Adipocyte (in vitro differentiated cells): ENCODE measurements at regions not wholly inside any gene's neighbourhood (a gene's known extent, or its start where the extent isn't known, plus 50 kb on each side); places are given as distances from the start of the nearest gene placed in this dataset.
A peak's percentile ranks its signal among the peaks of the same experiment; 100 is the strongest.
"Not testable (repeated sequence)": the region's sequence is repeated elsewhere in the genome, so short reads cannot be mapped to it uniquely, and the experiment has no call there.

Experiments used
- DNase-seq: peaks from one replicate; pipeline ENCODE4 v3.0.0-alpha.2; 2015; ENCODE audit warnings: low read depth
- H3K27me3 ChIP-seq: replicated peaks from 2 replicates; pipeline ENCODE4 v1.7.0; 2013; ENCODE audit warnings: mild to moderate bottlenecking, low read length, moderate library complexity; ENCODE audit not compliant: control insufficient read depth, insufficient read depth
- H3K36me3 ChIP-seq: 2 replicates; pipeline ENCODE4 v1.7.0; 2013; ENCODE audit warnings: low read length, mild to moderate bottlenecking, moderate library complexity; ENCODE audit not compliant: control insufficient read depth, insufficient read depth, severe bottlenecking
- H3K4me1 ChIP-seq: 2 replicates; pipeline ENCODE4 v1.7.0; 2013; ENCODE audit warnings: mild to moderate bottlenecking, low read length, moderate library complexity; ENCODE audit not compliant: control insufficient read depth, insufficient read depth
- H3K4me3 ChIP-seq: 2 replicates; pipeline ENCODE4 v1.7.0; 2013; ENCODE audit warnings: mild to moderate bottlenecking, low read length, moderate library complexity
- H3K9ac ChIP-seq: 2 replicates; pipeline ENCODE4 v1.7.0; 2013; ENCODE audit warnings: mild to moderate bottlenecking, low read length, moderate library complexity
- H3K9me3 ChIP-seq: 2 replicates; pipeline ENCODE4 v1.7.0; 2013; ENCODE audit warnings: mild to moderate bottlenecking, low read length, moderate library complexity; ENCODE audit not compliant: control insufficient read depth

DNA sequence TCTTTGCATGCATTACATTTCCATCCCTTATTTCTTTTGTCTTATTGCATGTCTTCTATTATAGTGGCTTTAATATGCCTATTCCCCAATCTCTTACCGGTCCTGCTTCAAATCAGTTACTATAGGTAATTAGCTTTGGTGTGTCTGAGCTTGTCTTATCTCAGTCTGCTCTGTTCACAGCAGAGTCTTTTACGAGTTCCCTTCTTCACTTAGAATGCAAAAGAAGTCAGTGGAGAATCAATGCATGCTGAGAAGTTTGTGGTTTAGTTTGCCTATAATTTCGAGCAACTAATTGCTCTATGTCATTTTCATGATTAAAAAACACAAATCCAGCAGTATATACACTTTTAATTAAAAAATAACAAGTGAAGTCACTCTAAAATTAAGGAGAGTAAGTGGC lies 545.0 kb downstream of the SLCO4C1 start:
- Histone ChIP-seq H3K9ac (no peak overlapping the region), H3K27me3 (no peaks in the 10 kb centered on the region), H3K9me3 (no peaks in the 10 kb centered on the region), H3K4me3 (no peak overlapping the region), H3K4me1 (no peaks in the 10 kb centered on the region), H3K36me3 (no peaks in the 10 kb centered on the region)
- no peak for DNase-seq

DNA sequence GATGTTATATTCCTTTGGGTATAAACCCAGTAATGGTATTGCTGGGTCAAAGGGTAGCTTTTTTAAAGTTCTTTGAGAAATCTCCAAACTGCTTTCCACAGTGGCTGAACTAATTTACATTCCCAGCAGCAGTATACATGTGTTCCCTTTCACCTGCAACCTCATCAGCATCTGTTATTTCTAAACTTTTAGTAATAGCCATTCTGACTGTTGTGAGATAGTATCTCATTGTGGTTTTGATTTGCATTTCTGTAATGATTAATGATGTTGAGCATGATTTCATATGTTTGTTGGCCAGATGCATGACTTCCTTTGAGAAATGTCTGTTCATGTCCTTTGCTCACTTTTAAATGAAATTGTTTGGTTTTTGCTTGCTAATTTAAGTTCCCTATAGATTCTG lies 553.1 kb downstream of the SLCO4C1 start:
- not testable (repeated sequence) for H3K4me1 ChIP-seq, H3K9me3 ChIP-seq, H3K4me3 ChIP-seq, H3K9ac ChIP-seq, H3K27me3 ChIP-seq, DNase-seq, H3K36me3 ChIP-seq

GRCh38 chr5:101728933-101729332 lies 567.2 kb downstream of the SLCO4C1 start:
- Histone ChIP-seq H3K4me1 (no peaks in the 10 kb centered on the region), H3K9ac (no peak overlapping the region), H3K27me3 (no peaks in the 10 kb centered on the region), H3K4me3 (no peak overlapping the region), H3K9me3 (no peaks in the 10 kb centered on the region), H3K36me3 (no peaks in the 10 kb centered on the region)
- DNase-seq: no peak

DNA sequence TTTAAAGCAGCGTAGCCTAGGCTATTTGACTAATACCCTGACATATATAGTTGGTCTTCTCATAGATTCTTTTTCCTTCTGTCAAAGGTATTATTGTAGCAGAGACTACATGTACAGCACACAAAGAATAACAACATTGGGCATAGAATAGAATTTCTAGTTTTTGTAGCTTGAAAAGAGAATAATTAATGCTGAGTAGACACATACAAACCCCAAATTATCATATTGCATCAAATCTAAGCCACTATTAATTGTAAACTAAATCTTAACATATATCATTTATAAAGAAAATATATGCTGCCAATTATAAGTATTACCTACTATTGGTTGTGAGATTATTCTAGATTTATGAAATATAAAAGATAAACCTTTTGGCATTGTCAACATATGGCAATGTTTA lies 574.5 kb downstream of the SLCO4C1 start:
- DNase-seq: no peak
- no peak overlapping the region for H3K9ac ChIP-seq
- no peaks in the 10 kb centered on the region for H3K27me3 ChIP-seq
- H3K36me3 ChIP-seq: no peaks in the 10 kb centered on the region
- H3K4me3 ChIP-seq: no peak overlapping the region
- no peaks in the 10 kb centered on the region for H3K9me3 ChIP-seq
- H3K4me1 ChIP-seq: no peaks in the 10 kb centered on the region

GRCh38 chr5:101720033-101720432 lies 576.1 kb downstream of the SLCO4C1 start:
- Histone ChIP-seq H3K9ac (no peak overlapping the region), H3K4me3 (no peak overlapping the region), H3K36me3 (no peaks in the 10 kb centered on the region), H3K4me1 (no peaks in the 10 kb centered on the region), H3K27me3 (no peaks in the 10 kb centered on the region), H3K9me3 (no peaks in the 10 kb centered on the region)
- DNase-seq: no peak

DNA sequence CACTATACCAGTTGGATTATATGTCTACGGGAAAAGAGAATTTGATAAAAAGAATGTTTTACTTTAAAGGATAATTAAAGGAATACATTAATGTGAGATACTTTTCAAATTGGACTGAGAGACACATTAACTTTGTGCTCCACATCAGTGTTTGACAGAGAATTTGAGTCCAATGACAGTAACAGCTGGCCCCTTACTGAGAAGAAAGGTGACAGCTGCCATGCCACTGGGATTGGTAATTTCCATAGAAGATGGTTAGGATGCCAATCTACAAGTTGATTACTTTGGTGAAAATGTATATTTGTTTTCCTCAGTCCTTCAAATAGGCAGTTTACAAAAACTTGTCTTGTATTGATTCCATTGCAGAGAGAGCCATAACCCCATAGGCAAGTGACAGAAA lies 578.4 kb downstream of the SLCO4C1 start:
- no peak for DNase-seq
- Histone ChIP-seq H3K9me3 (no peaks in the 10 kb centered on the region), H3K36me3 (no peaks in the 10 kb centered on the region), H3K4me3 (no peak overlapping the region), H3K4me1 (no peaks in the 10 kb centered on the region), H3K27me3 (no peaks in the 10 kb centered on the region), H3K9ac (no peak overlapping the region)

DNA sequence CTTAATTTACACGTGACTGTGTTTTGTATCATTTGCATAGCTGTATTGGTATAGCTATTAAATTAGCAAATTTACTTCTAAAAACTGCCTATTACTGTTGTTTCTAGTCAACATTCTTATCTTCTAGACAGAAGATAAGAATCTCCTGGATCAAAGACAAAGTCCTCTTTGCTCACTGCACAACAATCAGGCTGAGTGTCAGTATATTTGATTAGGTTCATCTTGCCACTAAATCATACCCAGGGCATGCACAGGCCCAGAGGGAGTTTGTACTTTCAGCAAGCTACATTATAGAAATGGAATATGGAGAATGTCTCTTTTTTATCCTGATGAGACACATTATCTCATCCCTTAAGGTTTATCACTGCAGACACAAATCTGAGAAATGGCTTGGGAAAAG lies 579.1 kb downstream of the SLCO4C1 start:
- Histone ChIP-seq H3K27me3 (no peaks in the 10 kb centered on the region), H3K9ac (no peak overlapping the region), H3K9me3 (no peaks in the 10 kb centered on the region), H3K4me1 (no peaks in the 10 kb centered on the region), H3K4me3 (no peak overlapping the region), H3K36me3 (no peaks in the 10 kb centered on the region)
- no peak for DNase-seq

DNA sequence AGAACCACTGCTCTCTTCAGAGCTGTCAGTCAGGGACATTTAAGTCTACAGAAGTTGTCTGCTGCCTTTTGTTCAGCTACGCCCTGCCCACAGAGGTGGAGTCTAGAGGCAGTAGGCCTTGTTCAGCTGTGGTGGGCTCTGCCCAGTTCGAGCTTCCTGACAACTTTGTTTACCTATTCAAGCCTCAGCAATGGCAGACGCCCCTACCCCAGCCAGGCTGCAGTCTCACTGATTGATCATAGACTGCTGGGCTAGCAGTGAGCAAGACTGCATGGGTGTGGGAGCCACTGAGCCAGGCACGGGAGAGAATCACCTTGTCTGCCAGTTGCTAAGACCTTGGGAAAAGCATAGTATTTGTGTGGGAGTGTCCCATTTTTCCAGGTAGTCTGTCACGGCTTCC lies 580.3 kb downstream of the SLCO4C1 start:
- not testable (repeated sequence) for H3K27me3 ChIP-seq, H3K4me1 ChIP-seq, H3K9me3 ChIP-seq, H3K36me3 ChIP-seq, H3K9ac ChIP-seq, H3K4me3 ChIP-seq, DNase-seq

DNA sequence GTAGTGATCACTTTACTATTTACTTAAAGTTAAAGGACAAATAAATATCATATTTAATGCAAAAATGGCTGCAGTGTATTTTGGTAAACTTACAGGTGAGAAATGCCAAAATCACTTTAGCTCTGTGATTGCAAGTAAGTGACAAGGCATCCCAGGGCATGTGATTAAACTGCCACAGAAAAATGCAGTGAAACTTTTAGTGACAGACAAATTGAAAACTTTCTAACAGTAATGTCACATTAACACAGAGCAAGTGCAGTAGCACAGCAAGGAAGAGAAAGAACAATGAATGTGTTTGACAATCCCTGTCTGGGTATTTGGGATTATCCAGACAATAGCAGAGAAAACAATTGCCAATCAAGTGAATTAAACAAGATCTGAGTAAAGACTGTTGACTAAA lies 606.8 kb downstream of the SLCO4C1 start:
- Histone ChIP-seq H3K4me1 (peaks cover 23% of the 10 kb centered on the region), H3K9me3 (no peaks in the 10 kb centered on the region), H3K4me3 (no peak overlapping the region), H3K36me3 (no peaks in the 10 kb centered on the region), H3K27me3 (no peaks in the 10 kb centered on the region), H3K9ac (no peak overlapping the region)
- no peak for DNase-seq

DNA sequence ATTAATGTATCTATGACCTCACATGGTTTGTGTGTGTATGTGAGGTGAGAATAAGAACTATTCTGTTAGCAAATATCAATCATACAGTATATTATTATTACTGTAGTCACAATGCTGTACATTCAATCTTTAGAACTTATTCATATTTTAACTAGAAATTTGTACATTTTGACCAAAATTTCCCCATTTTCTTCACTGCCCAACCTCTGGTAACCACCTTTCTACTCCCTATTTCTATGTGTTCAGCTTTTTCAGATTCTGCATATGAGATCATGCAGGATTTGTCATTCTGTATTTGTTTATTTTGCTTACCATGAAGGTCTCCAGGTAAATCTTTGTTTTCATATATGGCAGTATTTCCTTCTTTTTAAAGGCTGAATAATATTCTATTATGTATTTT lies 607.9 kb downstream of the SLCO4C1 start:
- Histone ChIP-seq H3K27me3 (no peaks in the 10 kb centered on the region), H3K4me3 (no peak overlapping the region), H3K4me1 (peaks cover 23% of the 10 kb centered on the region), H3K36me3 (no peaks in the 10 kb centered on the region), H3K9ac (no peak overlapping the region), H3K9me3 (no peaks in the 10 kb centered on the region)
- DNase-seq: no peak

DNA sequence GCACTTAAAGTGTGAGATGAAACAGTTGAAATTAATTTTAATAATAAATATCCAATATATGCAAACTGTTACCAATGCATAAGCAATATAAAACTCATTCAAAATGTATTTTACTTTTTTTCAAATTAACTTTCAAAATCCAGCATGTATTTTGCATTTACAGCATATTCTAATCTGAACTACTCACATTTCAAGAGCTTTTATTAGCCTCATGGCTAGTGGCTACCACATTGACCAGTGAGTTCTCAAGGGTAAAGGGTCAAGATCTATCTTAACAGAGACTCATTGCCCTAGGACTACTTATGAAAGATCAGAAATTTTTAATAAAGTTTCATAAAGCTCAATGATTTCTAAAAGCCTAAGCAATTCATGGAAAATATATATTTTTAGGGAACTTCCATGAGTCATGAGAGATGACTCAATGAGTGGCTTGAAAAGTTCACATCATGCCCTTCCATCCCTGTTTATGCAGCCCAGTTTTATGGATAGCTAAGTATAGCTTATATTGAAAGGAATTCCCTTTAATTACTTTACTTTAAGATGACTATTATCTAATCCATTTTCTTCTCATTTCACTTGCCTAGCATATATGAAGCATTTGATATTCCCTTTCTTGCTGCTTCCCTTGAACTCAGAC lies 608.6 kb downstream of the SLCO4C1 start:
- Histone ChIP-seq H3K4me1 (peaks cover 23% of the 10 kb centered on the region), H3K9me3 (no peaks in the 10 kb centered on the region), H3K4me3 (no peak overlapping the region), H3K36me3 (no peaks in the 10 kb centered on the region), H3K9ac (no peak overlapping the region), H3K27me3 (no peaks in the 10 kb centered on the region)
- no peak for DNase-seq

- H3K27me3 ChIP-seq: no peaks in the 10 kb centered on the region
- DNase-seq: no peak
- H3K4me1 ChIP-seq: peaks cover 23% of the 10 kb centered on the region
- no peaks in the 10 kb centered on the region for H3K36me3 ChIP-seq
- no peak overlapping the region for H3K4me3 ChIP-seq
- no peaks in the 10 kb centered on the region for H3K9me3 ChIP-seq
- H3K9ac ChIP-seq: peak overlapping the region; percentile 32
Measured at GRCh38 chr5:101686536-101687157, 609.4 kb downstream of the SLCO4C1 start.
